C4-2B (cell line): ENCODE measurements at regions not wholly inside any gene's neighbourhood (a gene's known extent, or its start where the extent isn't known, plus 50 kb on each side); places are given as distances from the start of the nearest gene placed in this dataset.

ENCODE experiments used
- H3K27ac ChIP-seq: fragments of 450-650 bp; 2 replicates; pipeline ENCODE4 v1.5.1; 2017
- CTCF ChIP-seq: fragments of 450-650 bp; conservative IDR thresholded peaks from 2 replicates; pipeline ENCODE4 v1.5.1; 2017; ENCODE audit warnings: mild to moderate bottlenecking
- ZFX ChIP-seq: fragments of 450-650 bp; IDR thresholded peaks from 2 replicates; pipeline ENCODE4 v1.6.1; 2017

GRCh38 chrX:155679715-155680114, 67.0 kb upstream of the TMLHE start:
- TF ChIP-seq ZFX = no peak
- no peak for TF ChIP-seq CTCF
- H3K27ac ChIP-seq = no peak overlapping the region

- H3K27ac ChIP-seq = no peak overlapping the region
- no peak for TF ChIP-seq CTCF
- no peak for TF ChIP-seq ZFX
Observed at GRCh38 chrX:155673338-155673737, 60.6 kb upstream of the TMLHE start.

- TF ChIP-seq ZFX (no peak), CTCF (no peak)
- no peak overlapping the region for H3K27ac ChIP-seq
Observed at GRCh38 chrX:155666741-155667140, 54.0 kb upstream of the TMLHE start.
